Vagina (tissue), 2 donors: ENCODE measurements at regions not wholly inside any gene's neighbourhood (a gene's known extent, or its start where the extent isn't known, plus 50 kb on each side); places are given as distances from the start of the nearest gene placed in this dataset.

Experiments used
- DNase-seq, 2 donors: peaks; one replicate each; pipeline ENCODE4 v3.0.0-alpha.2; 2017; ENCODE audit errors: extremely low spot score in 2 of 2
- H3K27ac ChIP-seq: fragments of 200-600 bp; sonication (generic); one replicate; pipeline ENCODE4 v1.5.1; 2019
- H3K27me3 ChIP-seq: fragments of 200-600 bp; sonication (generic); one replicate; pipeline ENCODE4 v1.5.1; 2019
- H3K36me3 ChIP-seq, 2 donors: fragments of 200-600 bp; sonication (generic); one replicate each; pipeline ENCODE4 v1.5.1; 2017 to 2019
- H3K4me1 ChIP-seq: fragments of 200-600 bp; sonication (generic); one replicate; pipeline ENCODE4 v1.5.1; 2019
- H3K4me3 ChIP-seq, 2 donors: fragments of 200-600 bp; sonication (generic); 1 replicate in 1 of 2; 2 replicates in 1 of 2; pipeline ENCODE4 v1.5.1; 2016 to 2019
- H3K9me3 ChIP-seq: fragments of 200-600 bp; sonication (generic); one replicate; pipeline ENCODE4 v1.5.1; 2019
- CTCF ChIP-seq, 3 experiments: fragments of 450-650 bp in 2 of 3; fragments of 200-600 bp in 1 of 3; sonication (generic) in 1 of 3; IDR thresholded peaks; one replicate each; pipeline ENCODE4 v1.5.1; 2017 to 2019; ENCODE audit warnings: antibody characterized with exemption in 3 of 3, mild to moderate bottlenecking in 2 of 3, moderate library complexity in 2 of 3
- POLR2A ChIP-seq, 2 donors: fragments of 450-650 bp; IDR thresholded peaks; one replicate each; pipeline ENCODE4 v1.6.1; 2017; ENCODE audit warnings: antibody characterized with exemption in 2 of 2, mild to moderate bottlenecking in 2 of 2, moderate library complexity in 2 of 2
- POLR2AphosphoS5 ChIP-seq, 2 donors: sonication (generic); formaldehyde crosslinking; IDR thresholded peaks; one replicate each; pipeline ENCODE4 v1.9.0; 2017; ENCODE audit warnings: antibody characterized with exemption in 2 of 2, mild to moderate bottlenecking in 2 of 2, low read depth in 1 of 2; ENCODE audit not compliant: insufficient read depth in 1 of 2
- intact Hi-C: fragments of 100-400 bp; cut with DNase I; formaldehyde crosslinking; loops from one replicate; pipeline ENCODE4 v1.15.1; 2023

- no peaks in the 10 kb centered on the region for H3K4me1 ChIP-seq
- intact Hi-C loops, result no loop called here
- no peak for TF ChIP-seq POLR2AphosphoS5 (IDR thresholded peaks at IDR 0.05; ENCODE audit: insufficient read depth in 1 of 2, low read depth in 1 of 2)
- TF ChIP-seq POLR2A (IDR thresholded peaks at IDR 0.05), result no peak
- no peaks in the 10 kb centered on the region for H3K9me3 ChIP-seq
- DNase-seq, result no peak
- no peak overlapping the region for H3K27ac ChIP-seq
- H3K27me3 ChIP-seq, result no peaks in the 10 kb centered on the region
- no peaks in the 10 kb centered on the region for H3K36me3 ChIP-seq
- no peak overlapping the region for H3K4me3 ChIP-seq
These were observed 656.2 kb upstream of the CHAC2 start for GRCh38 chr2:53111406-53111805.

GRCh38 chr2:53111004-53111403 is 656.6 kb upstream of the CHAC2 start:
- no peak for DNase-seq
- Histone ChIP-seq H3K4me3 (no peak overlapping the region), H3K36me3 (no peaks in the 10 kb centered on the region), H3K4me1 (no peaks in the 10 kb centered on the region), H3K27ac (no peak overlapping the region), H3K27me3 (no peaks in the 10 kb centered on the region), H3K9me3 (no peaks in the 10 kb centered on the region)
- TF ChIP-seq POLR2A (IDR thresholded peaks at IDR 0.05) (no peak), POLR2AphosphoS5 (IDR thresholded peaks at IDR 0.05; ENCODE audit: insufficient read depth in 1 of 2, low read depth in 1 of 2) (no peak), CTCF (IDR thresholded peaks at IDR 0.05) (no peak)
- intact Hi-C loops, result no loop called here

- DNase-seq, result no peak
- H3K9me3 ChIP-seq, result no peaks in the 10 kb centered on the region
- H3K27ac ChIP-seq, result no peak overlapping the region
- H3K27me3 ChIP-seq, result no peaks in the 10 kb centered on the region
- H3K4me3 ChIP-seq, result no peak overlapping the region
- no peak for TF ChIP-seq POLR2A (IDR thresholded peaks at IDR 0.05)
- TF ChIP-seq POLR2AphosphoS5 (IDR thresholded peaks at IDR 0.05; ENCODE audit: insufficient read depth in 1 of 2, low read depth in 1 of 2), result no peak
- H3K36me3 ChIP-seq, result no peaks in the 10 kb centered on the region
- intact Hi-C loops, result no loop called here
- no peaks in the 10 kb centered on the region for H3K4me1 ChIP-seq
These were observed 659.4 kb upstream of the CHAC2 start for GRCh38 chr2:53108246-53108645.

- TF ChIP-seq POLR2AphosphoS5 (IDR thresholded peaks at IDR 0.05; ENCODE audit: insufficient read depth in 1 of 2, low read depth in 1 of 2), result no peak
- TF ChIP-seq CTCF (IDR thresholded peaks at IDR 0.05), result no peak
- no peak for TF ChIP-seq POLR2A (IDR thresholded peaks at IDR 0.05)
- Histone ChIP-seq H3K27ac (no peak overlapping the region), H3K4me1 (no peaks in the 10 kb centered on the region), H3K9me3 (no peaks in the 10 kb centered on the region), H3K4me3 (no peak overlapping the region), H3K27me3 (no peaks in the 10 kb centered on the region), H3K36me3 (no peaks in the 10 kb centered on the region)
- intact Hi-C loops, result no loop called here
- DNase-seq, result no peak
These were observed 663.3 kb upstream of the CHAC2 start for GRCh38 chr2:53104263-53104662.

GRCh38 chr2:53103679-53104078 is 663.9 kb upstream of the CHAC2 start:
- intact Hi-C loops, result no loop called here

GRCh38 chr2:53098696-53099078 is 668.9 kb upstream of the CHAC2 start:
- H3K27ac ChIP-seq, result no peak overlapping the region
- intact Hi-C loops, result no loop called here
- no peak for DNase-seq
- TF ChIP-seq POLR2AphosphoS5 (IDR thresholded peaks at IDR 0.05; ENCODE audit: insufficient read depth in 1 of 2, low read depth in 1 of 2) (no peak), POLR2A (IDR thresholded peaks at IDR 0.05) (no peak), CTCF (IDR thresholded peaks at IDR 0.05) (no peak)
- H3K4me3 ChIP-seq, result no peak overlapping the region
- H3K27me3 ChIP-seq, result no peaks in the 10 kb centered on the region
- H3K36me3 ChIP-seq, result no peaks in the 10 kb centered on the region
- no peaks in the 10 kb centered on the region for H3K4me1 ChIP-seq
- H3K9me3 ChIP-seq, result no peaks in the 10 kb centered on the region

More at GRCh38 chr2:53103679-53104078, 663.9 kb upstream of the CHAC2 start:
- TF ChIP-seq CTCF (IDR thresholded peaks at IDR 0.05) (no peak), POLR2A (IDR thresholded peaks at IDR 0.05) (no peak), POLR2AphosphoS5 (IDR thresholded peaks at IDR 0.05; ENCODE audit: insufficient read depth in 1 of 2, low read depth in 1 of 2) (no peak)
- Histone ChIP-seq H3K27me3 (no peaks in the 10 kb centered on the region), H3K4me1 (no peaks in the 10 kb centered on the region), H3K4me3 (no peak overlapping the region), H3K9me3 (no peaks in the 10 kb centered on the region), H3K36me3 (no peaks in the 10 kb centered on the region), H3K27ac (no peak overlapping the region)
- no peak for DNase-seq
